ENCODE measurements at regions not wholly inside any gene's neighbourhood (a gene's known extent, or its start where the extent isn't known, plus 50 kb on each side); places are given as distances from the start of the nearest gene placed in this dataset.
"Not testable (repeated sequence)": the region's sequence is repeated elsewhere in the genome, so short reads cannot be mapped to it uniquely, and the experiment has no call there.

- ATAC-seq (no peak), DNase-seq (no peak)
Observed at GRCh38 chrX:22800806-22801205, 199.0 kb upstream of the DDX53 start.

GRCh38 chrX:22803353-22803752 is 196.4 kb upstream of the DDX53 start:
- DNase-seq (no peak), ATAC-seq (no peak)

- ATAC-seq (no peak), DNase-seq (no peak)
Observed at GRCh38 chrX:22810876-22811275, 188.9 kb upstream of the DDX53 start.

- DNase-seq = no peak
- no peak for ATAC-seq
Observed at GRCh38 chrX:22818061-22818460, 181.7 kb upstream of the DDX53 start.

GRCh38 chrX:22855693-22856092 is 144.1 kb upstream of the DDX53 start:
- DNase-seq = no peak
- no peak for ATAC-seq

- ATAC-seq (no peak), DNase-seq (no peak)
Observed at GRCh38 chrX:22859642-22860041, 140.1 kb upstream of the DDX53 start.

- not testable (repeated sequence) for ATAC-seq, DNase-seq
Observed at GRCh38 chrX:22866801-22867200, 133.0 kb upstream of the DDX53 start.

- no peak for DNase-seq
- ATAC-seq = no peak
Observed at GRCh38 chrX:22882543-22882942, 117.2 kb upstream of the DDX53 start.

GRCh38 chrX:22889819-22890218 is 109.9 kb upstream of the DDX53 start:
- ATAC-seq (no peak), DNase-seq (no peak)

GRCh38 chrX:22912616-22913015 is 87.1 kb upstream of the DDX53 start:
- DNase-seq (no peak), ATAC-seq (no peak)

- ATAC-seq = no peak
- DNase-seq = no peak
Observed at GRCh38 chrX:22922961-22923360, 76.8 kb upstream of the DDX53 start.

GRCh38 chrX:22934640-22935039 is 65.1 kb upstream of the DDX53 start:
- DNase-seq (no peak), ATAC-seq (no peak)

GRCh38 chrX:22944945-22945344 is 54.8 kb upstream of the DDX53 start:
- no peak for DNase-seq
- ATAC-seq = no peak

All from stimulated activated naive CD8-positive, alpha-beta T cell treated with anti-CD3 and anti-CD28 coated beads, Interleukin-15, Interleukin-2, amounts not matched to agents 100 U/mL and 50 U/mL, for 24 hours (primary cell).